SK-N-SH treated with all-trans-retinoic acid at 6 μM for 48 hours (cell line): ENCODE measurements at regions not wholly inside any gene's neighbourhood (a gene's known extent, or its start where the extent isn't known, plus 50 kb on each side); places are given as distances from the start of the nearest gene placed in this dataset.

Experiments
- BACH2 ChIP-seq: fragments of 250-450 bp; sonication (Bioruptor Pico); IDR thresholded peaks from 2 replicates; pipeline ENCODE4 v1.9.0; 2021; ENCODE audit warnings: mild to moderate bottlenecking, borderline replicate concordance
- CSDC2 ChIP-seq: fragments of 250-450 bp; sonication (Bioruptor Pico); IDR thresholded peaks from 2 replicates; pipeline ENCODE4 v1.5.0; 2020; ENCODE audit warnings: mild to moderate bottlenecking, moderate library complexity
- CSRNP3 ChIP-seq: fragments of 250-450 bp; sonication (Bioruptor Pico); IDR thresholded peaks from 2 replicates; pipeline ENCODE4 v1.5.1; 2021; ENCODE audit warnings: mild to moderate bottlenecking, moderate library complexity
- GLIS3 ChIP-seq: fragments of 250-450 bp; sonication (Bioruptor Pico); IDR thresholded peaks from 2 replicates; pipeline ENCODE4 v1.5.0; 2020; ENCODE audit warnings: mild to moderate bottlenecking, moderate library complexity
- OSR1 ChIP-seq: fragments of 250-450 bp; sonication (Bioruptor Pico); IDR thresholded peaks from 2 replicates; pipeline ENCODE4 v1.8.0; 2022; ENCODE audit warnings: moderate library complexity, mild to moderate bottlenecking, inconsistent platforms
- PATZ1 ChIP-seq: fragments of 250-450 bp; sonication (Bioruptor Pico); IDR thresholded peaks from 2 replicates; pipeline ENCODE4 v1.8.0; 2020; ENCODE audit warnings: mild to moderate bottlenecking, moderate library complexity, borderline replicate concordance
- RARB ChIP-seq: fragments of 250-450 bp; sonication (Bioruptor Pico); IDR thresholded peaks from 2 replicates; pipeline ENCODE4 v1.8.0; 2021; ENCODE audit warnings: mild to moderate bottlenecking, moderate library complexity
- SNAI2 ChIP-seq: fragments of 250-450 bp; sonication (Bioruptor Pico); IDR thresholded peaks from 2 replicates; pipeline ENCODE4 v1.5.0; 2020; ENCODE audit warnings: mild to moderate bottlenecking, moderate library complexity
- TCF4 ChIP-seq: fragments of 250-450 bp; sonication (Bioruptor Pico); IDR thresholded peaks from 2 replicates; pipeline ENCODE4 v1.8.0; 2021; ENCODE audit warnings: mild to moderate bottlenecking, moderate library complexity, borderline replicate concordance
- TOX ChIP-seq: fragments of 250-450 bp; sonication (Bioruptor Pico); IDR thresholded peaks from 2 replicates; pipeline ENCODE4 v1.8.0; 2021; ENCODE audit warnings: mild to moderate bottlenecking, moderate library complexity, borderline replicate concordance
- ZC3H10 ChIP-seq: fragments of 250-450 bp; sonication (Bioruptor Pico); IDR thresholded peaks from 2 replicates; pipeline ENCODE4 v1.5.1; 2021; ENCODE audit warnings: mild to moderate bottlenecking, moderate library complexity
- ZFP3 ChIP-seq: fragments of 250-450 bp; sonication (Bioruptor Pico); IDR thresholded peaks from 2 replicates; pipeline ENCODE4 v1.5.0; 2020; ENCODE audit warnings: mild to moderate bottlenecking, moderate library complexity
- ZFP30 ChIP-seq: fragments of 450-650 bp; formaldehyde crosslinking; IDR thresholded peaks from 2 replicates; pipeline ENCODE4 v1.5.0; 2022; ENCODE audit warnings: mild to moderate bottlenecking, moderate library complexity
- ZNF8 ChIP-seq: fragments of 450-650 bp; formaldehyde crosslinking; IDR thresholded peaks from 2 replicates; pipeline ENCODE4 v1.5.0; 2020; ENCODE audit warnings: mild to moderate bottlenecking, moderate library complexity

GRCh38 chr16:59047114-59047513 is 313.0 kb upstream of the GOT2 start:
- TF ChIP-seq CSRNP3 (no peak), CSDC2 (CRISPR knock-in tag) (no peak), ZFP30 (CRISPR knock-in tag) (no peak), GLIS3 (CRISPR knock-in tag) (no peak), SNAI2 (CRISPR knock-in tag) (no peak), PATZ1 (CRISPR knock-in tag) (no peak), TCF4 (CRISPR knock-in tag) (no peak), ZC3H10 (CRISPR knock-in tag) (no peak), TOX (CRISPR knock-in tag) (no peak), RARB (CRISPR knock-in tag) (no peak), BACH2 (CRISPR knock-in tag) (no peak), ZFP3 (no peak), ZNF8 (CRISPR knock-in tag) (no peak), OSR1 (CRISPR knock-in tag) (no peak)
